SK-N-SH (cell line): ENCODE measurements at regions not wholly inside any gene's neighbourhood (a gene's known extent, or its start where the extent isn't known, plus 50 kb on each side); places are given as distances from the start of the nearest gene placed in this dataset.

Experiments used
- CTCF ChIA-PET: fragments of 300-600, 350-600 bp; formaldehyde crosslinking; extraction: SDS; loops from one replicate; lab custom pipeline; 2021; lab: Yijun Ruan, JAX
- POLR2A ChIA-PET: fragments of 350-600 bp; sonication (Branson Sonifier 250); formaldehyde crosslinking; extraction: SDS; loops from one replicate; lab custom pipeline; 2020; ENCODE audit warnings: antibody characterized with exemption, inconsistent platforms; lab: Yijun Ruan, JAX
- DNase-seq: peaks from one replicate; pipeline ENCODE4 v3.0.0; 2012
- H2AFZ ChIP-seq: fragments of 200-600 bp; sonication (generic); 2 replicates; pipeline ENCODE4 v1.8.1; 2016; ENCODE audit warnings: antibody characterized with exemption, mild to moderate bottlenecking, low read depth
- H3F3A ChIP-seq: fragments of 200-600 bp; sonication (generic); replicated peaks from 2 replicates; pipeline ENCODE3; 2016; ENCODE audit warnings: antibody characterized with exemption, mild to moderate bottlenecking; ENCODE audit not compliant: insufficient read depth
- H3K27ac ChIP-seq, 2 experiments: fragments of 200-500 bp in 1 of 2; fragments of 200-600 bp in 1 of 2; sonication (Bioruptor generic) in 1 of 2; sonication (generic), shearing (Covaris generic) in 1 of 2; 2 replicates each; pipeline versions ENCODE4 v1.5.1 to v1.6.1; 2014 to 2016; ENCODE audit warnings: low read depth in 2 of 2, inconsistent platforms in 1 of 2, low read length in 1 of 2, mild to moderate bottlenecking in 1 of 2, mixed read lengths in 1 of 2
- H3K27me3 ChIP-seq: fragments of 200-600 bp; sonication (generic), shearing (Covaris generic); 2 replicates; pipeline ENCODE4 v1.6.1; 2016; ENCODE audit warnings: mixed run types; ENCODE audit not compliant: insufficient read depth
- H3K36me3 ChIP-seq, 2 experiments: fragments of 200-500 bp in 1 of 2; fragments of 200-600 bp in 1 of 2; sonication (Bioruptor generic) in 1 of 2; sonication (generic) in 1 of 2; replicated peaks in 1 of 2; 2 replicates each; pipeline versions ENCODE3 to v1.5.1; 2014 to 2016; ENCODE audit warnings: low read length in 1 of 2, mild to moderate bottlenecking in 1 of 2; ENCODE audit not compliant: insufficient read depth in 2 of 2, control insufficient read depth in 1 of 2
- H3K4me1 ChIP-seq, 2 experiments: fragments of 200-500 bp in 1 of 2; fragments of 200-600 bp in 1 of 2; sonication (Bioruptor generic) in 1 of 2; sonication (generic), shearing (Covaris generic) in 1 of 2; 2 replicates each; pipeline versions ENCODE4 v1.5.1 to v1.6.1; 2014 to 2016; ENCODE audit warnings: low read depth in 1 of 2, low read length in 1 of 2, mixed run types in 1 of 2; ENCODE audit not compliant: insufficient read depth in 2 of 2, control insufficient read depth in 1 of 2
- H3K4me2 ChIP-seq: fragments of 200-600 bp; sonication (generic), shearing (Covaris generic); 2 replicates; pipeline ENCODE4 v1.6.1; 2017; ENCODE audit warnings: mixed run types
- H3K4me3 ChIP-seq, 2 experiments: fragments of 200-500 bp in 1 of 2; fragments of 200-600 bp in 1 of 2; sonication (Bioruptor generic) in 1 of 2; sonication (generic), shearing (Covaris generic) in 1 of 2; 2 replicates each; pipeline versions ENCODE4 v1.5.1 to v1.8.1; 2014 to 2016; ENCODE audit warnings: low read depth in 2 of 2, inconsistent platforms in 1 of 2, low read length in 1 of 2, mild to moderate bottlenecking in 1 of 2, mixed read lengths in 1 of 2, moderate library complexity in 1 of 2
- H3K79me2 ChIP-seq: fragments of 200-600 bp; sonication (generic); 2 replicates; pipeline ENCODE4 v1.8.1; 2017; ENCODE audit warnings: mild to moderate bottlenecking; ENCODE audit not compliant: insufficient read depth
- H3K9ac ChIP-seq: fragments of 200-600 bp; sonication (generic); 2 replicates; pipeline ENCODE4 v1.6.1; 2017; ENCODE audit warnings: mixed run types
- H3K9me2 ChIP-seq: fragments of 200-600 bp; sonication (generic); 2 replicates; pipeline ENCODE4 v1.6.1; 2017; ENCODE audit warnings: mixed run types
- H3K9me3 ChIP-seq: fragments of 200-600 bp; sonication (generic); 2 replicates; pipeline ENCODE4 v1.6.1; 2017; ENCODE audit warnings: mixed run types, mild to moderate bottlenecking, moderate library complexity
- H4K20me1 ChIP-seq: fragments of 200-600 bp; sonication (generic); 2 replicates; pipeline ENCODE4 v1.6.1; 2017; ENCODE audit warnings: mild to moderate bottlenecking, mixed run types; ENCODE audit not compliant: insufficient read depth
- CHD2 ChIP-seq: fragments of 150-350 bp; IDR thresholded peaks from 2 replicates; pipeline ENCODE4 v1.6.1; 2018; ENCODE audit warnings: low read length; ENCODE audit not compliant: partially characterized antibody
- ELF1 ChIP-seq: IDR thresholded peaks from 2 replicates; pipeline ENCODE4 v1.4.0; 2012
- EP300 ChIP-seq, 2 experiments: IDR thresholded peaks; 2 replicates each; pipeline versions ENCODE4 v1.4.0 to v1.6.1; 2012; ENCODE audit warnings: borderline replicate concordance in 1 of 2, low read depth in 1 of 2, low read length in 1 of 2
- EZH2phosphoT487 ChIP-seq: fragments of 200-600 bp; sonication (generic); IDR thresholded peaks from 2 replicates; pipeline ENCODE4 v1.6.1; 2017; ENCODE audit warnings: low read depth, mixed run types, mild to moderate bottlenecking, antibody characterized with exemption, moderate library complexity, borderline replicate concordance
- FOSL2 ChIP-seq: IDR thresholded peaks from 2 replicates; pipeline ENCODE4 v1.4.0; 2012; ENCODE audit warnings: low read depth, mild to moderate bottlenecking, moderate library complexity, borderline replicate concordance
- FOXJ3 ChIP-seq: sonication (generic); formaldehyde crosslinking; IDR thresholded peaks from 2 replicates; pipeline ENCODE4 v1.5.1; 2020; ENCODE audit warnings: mild to moderate bottlenecking, missing genetic modification reagents
- GATA2 ChIP-seq: sonication (generic); formaldehyde crosslinking; IDR thresholded peaks from 2 replicates; pipeline ENCODE4 v1.5.0; 2020; ENCODE audit warnings: mild to moderate bottlenecking, missing genetic modification reagents
- JUND ChIP-seq: IDR thresholded peaks from 2 replicates; pipeline ENCODE4 v1.4.0; 2012
- MEF2A ChIP-seq: IDR thresholded peaks from 2 replicates; pipeline ENCODE4 v1.4.0; 2012; ENCODE audit warnings: low read depth, borderline replicate concordance
- NFIC ChIP-seq: IDR thresholded peaks from 2 replicates; pipeline ENCODE4 v1.4.0; 2012; ENCODE audit warnings: borderline replicate concordance
- NRF1 ChIP-seq: IDR thresholded peaks from 2 replicates; pipeline ENCODE4 v1.6.1; 2012; ENCODE audit warnings: low read depth, mild to moderate bottlenecking, low read length
- POLR2AphosphoS5 ChIP-seq: IDR thresholded peaks from 2 replicates; pipeline ENCODE4 v1.6.1; 2012; ENCODE audit warnings: low read depth, low read length
- RAD21 ChIP-seq: IDR thresholded peaks from 2 replicates; pipeline ENCODE4 v1.6.1; 2012; ENCODE audit warnings: mild to moderate bottlenecking, low read length
- RXRA ChIP-seq: IDR thresholded peaks from 2 replicates; pipeline ENCODE4 v1.4.0; 2012; ENCODE audit warnings: low read depth, mild to moderate bottlenecking, borderline replicate concordance
- SIN3A ChIP-seq: IDR thresholded peaks from 2 replicates; pipeline ENCODE4 v1.6.1; 2012; ENCODE audit warnings: low read depth, mild to moderate bottlenecking, low read length, moderate library complexity, borderline replicate concordance
- SMC3 ChIP-seq: IDR thresholded peaks from 2 replicates; pipeline ENCODE4 v1.6.1; 2012; ENCODE audit warnings: low read depth, low read length, improper control_type of control experiment
- TAF1 ChIP-seq: IDR thresholded peaks from 2 replicates; pipeline ENCODE4 v1.6.1; 2012; ENCODE audit warnings: low read depth, mild to moderate bottlenecking, low read length, moderate library complexity, borderline replicate concordance
- TCF12 ChIP-seq: IDR thresholded peaks from 2 replicates; pipeline ENCODE4 v1.4.0; 2012
- YY1 ChIP-seq: IDR thresholded peaks from 2 replicates; pipeline ENCODE4 v1.4.0; 2012; ENCODE audit warnings: low read depth, mild to moderate bottlenecking
- WGBS: methylation state at CpG from one replicate; pipeline ENCODE4 v1.1.6; 2017; ENCODE audit warnings: low lambda C conversion rate; 5-methylcytosine and 5-hydroxymethylcytosine counted together
- TF ChIP-seq, protein P1 (sequence below): IDR thresholded peaks from 2 replicates; pipeline ENCODE4 v1.6.1; 2012; ENCODE audit warnings: mild to moderate bottlenecking, low read depth, low read length, moderate library complexity
- TF ChIP-seq, protein P2 (sequence below): IDR thresholded peaks from 2 replicates; pipeline ENCODE4 v1.4.0; 2012; ENCODE audit warnings: low read depth
- TF ChIP-seq, protein P3 (sequence below): fragments of 150-350 bp; IDR thresholded peaks from 2 replicates; pipeline ENCODE4 v1.6.1; 2016; ENCODE audit warnings: mild to moderate bottlenecking, low read depth, low read length
- TF ChIP-seq, protein P4 (sequence below): IDR thresholded peaks from 2 replicates; pipeline ENCODE4 v1.4.0; 2012; ENCODE audit warnings: low read depth, borderline replicate concordance

DNA sequence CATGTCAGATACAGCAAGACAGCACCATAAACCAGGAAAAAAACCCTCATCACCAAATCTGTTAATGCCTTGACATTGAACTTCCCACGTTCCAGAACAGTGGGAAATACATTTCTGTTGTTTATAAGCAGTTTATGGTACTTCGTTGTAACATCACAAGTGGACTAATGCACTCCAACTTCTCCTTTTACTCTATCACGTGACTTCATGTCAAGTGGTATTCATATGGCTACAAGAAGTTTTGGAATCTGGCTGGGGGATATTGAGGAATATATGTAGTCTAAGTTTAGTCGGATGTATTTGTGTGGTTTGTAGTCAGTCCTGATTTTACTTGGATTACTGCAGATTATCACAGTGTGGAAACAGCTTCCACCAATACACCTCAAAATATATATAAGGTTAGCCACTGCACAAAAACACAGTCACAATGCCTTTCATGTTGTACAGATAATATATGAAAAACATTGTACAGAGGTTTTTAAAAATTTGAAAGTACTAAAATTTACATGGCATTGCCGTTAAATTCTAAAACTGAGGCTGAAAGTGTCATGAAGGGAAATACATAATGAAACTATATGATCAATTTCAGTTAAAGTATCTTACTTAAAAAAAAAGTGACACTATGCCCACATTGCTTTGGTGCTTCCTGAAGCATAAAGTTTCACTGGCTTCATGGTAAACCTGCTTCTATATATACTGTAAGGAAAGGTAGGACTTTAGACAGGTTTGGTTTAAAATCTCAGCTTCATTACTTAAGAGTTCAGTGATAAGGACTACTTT lies 134.1 kb downstream of the CASP12 start:
- Histone ChIP-seq H3K4me1 (no peaks in the 10 kb centered on the region), H3F3A (no peaks in the 10 kb centered on the region), H3K9me3 (peaks cover 4% of the 10 kb centered on the region; the same call in 1 of the 2 replicates), H4K20me1 (no peaks in the 10 kb centered on the region), H3K36me3 (no peaks in the 10 kb centered on the region), H3K4me2 (no peak overlapping the region), H3K27me3 (no peaks in the 10 kb centered on the region), H3K79me2 (no peaks in the 10 kb centered on the region), H3K9ac (no peak overlapping the region), H3K4me3 (no peak overlapping the region), H3K27ac (no peak overlapping the region), H2AFZ (no peak overlapping the region), H3K9me2 (no peaks in the 10 kb centered on the region)
- TF ChIP-seq RXRA (no peak), POLR2AphosphoS5 (no peak), MEF2A (no peak), NRF1 (no peak), FOSL2 (no peak), RAD21 (no peak), NFIC (no peak)
- TF ChIP-seq, protein P1, sequence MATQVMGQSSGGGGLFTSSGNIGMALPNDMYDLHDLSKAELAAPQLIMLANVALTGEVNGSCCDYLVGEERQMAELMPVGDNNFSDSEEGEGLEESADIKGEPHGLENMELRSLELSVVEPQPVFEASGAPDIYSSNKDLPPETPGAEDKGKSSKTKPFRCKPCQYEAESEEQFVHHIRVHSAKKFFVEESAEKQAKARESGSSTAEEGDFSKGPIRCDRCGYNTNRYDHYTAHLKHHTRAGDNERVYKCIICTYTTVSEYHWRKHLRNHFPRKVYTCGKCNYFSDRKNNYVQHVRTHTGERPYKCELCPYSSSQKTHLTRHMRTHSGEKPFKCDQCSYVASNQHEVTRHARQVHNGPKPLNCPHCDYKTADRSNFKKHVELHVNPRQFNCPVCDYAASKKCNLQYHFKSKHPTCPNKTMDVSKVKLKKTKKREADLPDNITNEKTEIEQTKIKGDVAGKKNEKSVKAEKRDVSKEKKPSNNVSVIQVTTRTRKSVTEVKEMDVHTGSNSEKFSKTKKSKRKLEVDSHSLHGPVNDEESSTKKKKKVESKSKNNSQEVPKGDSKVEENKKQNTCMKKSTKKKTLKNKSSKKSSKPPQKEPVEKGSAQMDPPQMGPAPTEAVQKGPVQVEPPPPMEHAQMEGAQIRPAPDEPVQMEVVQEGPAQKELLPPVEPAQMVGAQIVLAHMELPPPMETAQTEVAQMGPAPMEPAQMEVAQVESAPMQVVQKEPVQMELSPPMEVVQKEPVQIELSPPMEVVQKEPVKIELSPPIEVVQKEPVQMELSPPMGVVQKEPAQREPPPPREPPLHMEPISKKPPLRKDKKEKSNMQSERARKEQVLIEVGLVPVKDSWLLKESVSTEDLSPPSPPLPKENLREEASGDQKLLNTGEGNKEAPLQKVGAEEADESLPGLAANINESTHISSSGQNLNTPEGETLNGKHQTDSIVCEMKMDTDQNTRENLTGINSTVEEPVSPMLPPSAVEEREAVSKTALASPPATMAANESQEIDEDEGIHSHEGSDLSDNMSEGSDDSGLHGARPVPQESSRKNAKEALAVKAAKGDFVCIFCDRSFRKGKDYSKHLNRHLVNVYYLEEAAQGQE = no peak
- TF ChIP-seq, protein P2, sequence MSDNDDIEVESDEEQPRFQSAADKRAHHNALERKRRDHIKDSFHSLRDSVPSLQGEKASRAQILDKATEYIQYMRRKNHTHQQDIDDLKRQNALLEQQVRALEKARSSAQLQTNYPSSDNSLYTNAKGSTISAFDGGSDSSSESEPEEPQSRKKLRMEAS = no peak
- TF ChIP-seq, protein P3, sequence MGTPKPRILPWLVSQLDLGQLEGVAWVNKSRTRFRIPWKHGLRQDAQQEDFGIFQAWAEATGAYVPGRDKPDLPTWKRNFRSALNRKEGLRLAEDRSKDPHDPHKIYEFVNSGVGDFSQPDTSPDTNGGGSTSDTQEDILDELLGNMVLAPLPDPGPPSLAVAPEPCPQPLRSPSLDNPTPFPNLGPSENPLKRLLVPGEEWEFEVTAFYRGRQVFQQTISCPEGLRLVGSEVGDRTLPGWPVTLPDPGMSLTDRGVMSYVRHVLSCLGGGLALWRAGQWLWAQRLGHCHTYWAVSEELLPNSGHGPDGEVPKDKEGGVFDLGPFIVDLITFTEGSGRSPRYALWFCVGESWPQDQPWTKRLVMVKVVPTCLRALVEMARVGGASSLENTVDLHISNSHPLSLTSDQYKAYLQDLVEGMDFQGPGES = no peak
- TF ChIP-seq, protein P4, sequence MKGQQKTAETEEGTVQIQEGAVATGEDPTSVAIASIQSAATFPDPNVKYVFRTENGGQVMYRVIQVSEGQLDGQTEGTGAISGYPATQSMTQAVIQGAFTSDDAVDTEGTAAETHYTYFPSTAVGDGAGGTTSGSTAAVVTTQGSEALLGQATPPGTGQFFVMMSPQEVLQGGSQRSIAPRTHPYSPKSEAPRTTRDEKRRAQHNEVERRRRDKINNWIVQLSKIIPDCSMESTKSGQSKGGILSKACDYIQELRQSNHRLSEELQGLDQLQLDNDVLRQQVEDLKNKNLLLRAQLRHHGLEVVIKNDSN = no peak
- 67% methylated on average over 5 of the region's 5 CpGs for WGBS
- DNase-seq = no peak
- CTCF ChIA-PET = no interaction called here
- POLR2A ChIA-PET = no interaction called here

DNA sequence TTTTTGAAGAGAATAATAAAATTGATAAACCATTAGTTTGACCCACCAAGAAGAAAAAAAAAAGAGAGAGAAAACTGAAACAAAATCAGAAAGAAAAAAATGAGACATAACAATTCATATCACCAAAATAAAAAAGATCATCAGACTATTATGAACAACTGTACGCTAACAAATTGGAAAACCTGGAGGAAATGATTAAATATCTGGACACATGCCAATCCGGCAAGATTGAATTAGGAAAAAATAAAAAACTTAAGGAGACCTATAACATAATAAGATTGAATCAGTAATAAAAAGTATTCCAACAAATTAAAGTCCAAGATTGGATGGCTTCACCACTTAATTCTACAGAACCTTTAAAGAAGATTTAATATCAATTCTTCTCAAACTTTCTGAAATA lies 136.7 kb downstream of the CASP12 start:
- H3K9me3 ChIP-seq = peaks cover 4% of the 10 kb centered on the region; the same call in 1 of the 2 replicates
- no peaks in the 10 kb centered on the region for H3F3A ChIP-seq
- no peak overlapping the region for H3K9ac ChIP-seq
- TF ChIP-seq FOXJ3 = no peak
- no peak for TF ChIP-seq SMC3
- TF ChIP-seq EP300 (IDR thresholded peaks at IDR 0.05; ENCODE audit: borderline replicate concordance in 1 of 2, low read depth in 1 of 2, low read length in 1 of 2) = no peak
- TF ChIP-seq EZH2phosphoT487 = no peak
- no peak for TF ChIP-seq RXRA
- TF ChIP-seq, protein P2 = no peak
- no peak for TF ChIP-seq NRF1
- TF ChIP-seq NFIC = no peak
- no peak for TF ChIP-seq SIN3A
- TF ChIP-seq TAF1 = no peak
- no peak for TF ChIP-seq GATA2 (CRISPR knock-in tag)
- TF ChIP-seq ELF1 = no peak
- no peak for TF ChIP-seq TCF12
- TF ChIP-seq YY1 = no peak
- no peak for TF ChIP-seq CHD2
- TF ChIP-seq JUND = no peak
- ChIA-PET POLR2A (no interaction called here), CTCF (no interaction called here)
- no peak overlapping the region for H2AFZ ChIP-seq
- DNase-seq = no peak
- H3K4me1 ChIP-seq = no peaks in the 10 kb centered on the region; a peak in 1 of 4 replicates
- no peak overlapping the region for H3K4me3 ChIP-seq
- H3K36me3 ChIP-seq = no peaks in the 10 kb centered on the region
- no peaks in the 10 kb centered on the region for H3K27me3 ChIP-seq
- H3K27ac ChIP-seq = no peak overlapping the region
- 90% methylated on average over 2 of the region's 2 CpGs for WGBS
- no peaks in the 10 kb centered on the region for H3K9me2 ChIP-seq
- no peaks in the 10 kb centered on the region for H4K20me1 ChIP-seq
- H3K79me2 ChIP-seq = no peaks in the 10 kb centered on the region
- no peak overlapping the region for H3K4me2 ChIP-seq
